HG03432 (cell line): ENCODE measurements at regions not wholly inside any gene's neighbourhood (a gene's known extent, or its start where the extent isn't known, plus 50 kb on each side); places are given as distances from the start of the nearest gene placed in this dataset.
"Not testable (repeated sequence)": the region's sequence is repeated elsewhere in the genome, so short reads cannot be mapped to it uniquely, and the experiment has no call there.

ENCODE experiments used
- ATAC-seq: cut with Tn5 transposase; IDR thresholded peaks from one replicate; pipeline ENCODE4 v1.9.1; 2021; ENCODE audit warnings: mild to moderate bottlenecking, moderate library complexity; ENCODE audit not compliant: unreplicated experiment

- not testable (repeated sequence) for ATAC-seq
These were observed 118.5 kb upstream of the RADX start for GRCh38 chrX:106493210-106493816.

GRCh38 chrX:106499473-106499872, 112.3 kb upstream of the RADX start:
- no peak for ATAC-seq

GRCh38 chrX:106510713-106511403, 100.9 kb upstream of the RADX start:
- peak; percentile 72 for ATAC-seq
